Esophagus mucosa (tissue), 1 donor: ENCODE measurements at regions not wholly inside any gene's neighbourhood (a gene's known extent, or its start where the extent isn't known, plus 50 kb on each side); places are given as distances from the start of the nearest gene placed in this dataset.
"Not testable (repeated sequence)": the region's sequence is repeated elsewhere in the genome, so short reads cannot be mapped to it uniquely, and the experiment has no call there.

Source experiments
- ATAC-seq: fragments of 200-7000 bp; cut with Tn5 transposase; one replicate; pipeline ENCODE4 v1.9.1; 2020
- donor health status: DM: yes; HTN: yes; CAD: no.

DNA sequence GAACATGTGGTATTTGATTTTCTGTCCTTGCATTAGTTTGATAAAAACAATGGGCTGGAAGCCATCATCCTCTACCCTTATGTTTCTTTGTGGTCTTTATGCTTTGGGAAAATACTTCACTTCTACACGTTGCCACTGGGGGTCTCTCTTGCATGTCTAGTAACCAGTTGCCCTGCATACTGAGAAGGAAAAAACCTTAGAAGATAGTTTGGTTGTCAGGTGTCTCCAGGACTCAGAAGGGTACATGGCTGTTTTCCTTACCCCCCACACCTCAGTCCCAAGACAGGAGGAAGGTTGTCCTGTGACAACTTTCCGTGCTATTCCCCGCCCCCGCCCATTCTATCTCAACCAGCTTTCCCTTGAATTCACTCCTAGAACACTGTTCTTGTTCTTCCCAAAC lies 62.1 kb upstream of the LANCL3 start:
- no peak for ATAC-seq

DNA sequence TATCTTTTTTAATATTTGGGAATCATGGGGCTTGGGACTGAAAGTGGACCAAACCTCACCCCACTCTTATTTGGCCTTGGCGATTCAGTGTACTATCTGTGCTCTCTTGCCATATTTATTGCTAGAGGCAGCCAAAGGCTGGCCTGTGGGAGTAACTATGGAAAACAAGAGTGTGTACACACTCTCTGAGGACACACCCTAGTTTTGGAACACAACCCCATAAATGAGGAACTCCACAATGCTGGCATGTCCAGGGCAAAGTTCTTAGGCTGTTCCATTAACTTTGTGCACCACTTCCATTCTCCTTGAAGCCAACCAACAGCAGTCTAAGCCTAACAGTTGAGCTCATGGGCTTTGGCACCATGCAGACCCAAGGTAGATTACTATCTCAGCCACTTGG lies 54.9 kb upstream of the LANCL3 start:
- not testable (repeated sequence) for ATAC-seq

DNA sequence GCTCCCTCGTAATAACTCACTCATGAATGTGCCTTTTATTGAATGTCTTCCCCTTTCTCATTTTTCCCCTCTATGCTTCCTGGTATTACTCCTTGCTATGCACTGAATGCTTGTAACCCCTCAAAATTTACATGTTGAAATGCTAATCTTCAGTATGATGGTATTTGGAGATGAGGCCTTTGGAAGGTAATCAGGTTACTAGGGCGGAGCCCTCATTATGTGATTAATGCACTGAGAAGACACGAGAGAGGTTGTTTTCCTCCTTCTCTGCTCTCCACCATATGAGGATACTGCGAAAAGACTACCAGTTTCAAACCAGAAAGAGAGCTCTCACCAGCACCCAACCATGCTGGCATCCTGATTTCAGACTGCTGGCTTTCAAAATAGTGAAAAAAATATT lies 52.2 kb upstream of the LANCL3 start:
- ATAC-seq: not testable (repeated sequence)

GRCh38 chrX:37520860-37521450 lies 50.5 kb upstream of the LANCL3 start:
- ATAC-seq: peak; percentile 57
